H9 (cell line): ENCODE measurements at regions not wholly inside any gene's neighbourhood (a gene's known extent, or its start where the extent isn't known, plus 50 kb on each side); places are given as distances from the start of the nearest gene placed in this dataset.
"Not testable (repeated sequence)": the region's sequence is repeated elsewhere in the genome, so short reads cannot be mapped to it uniquely, and the experiment has no call there.

Experiments
- DNase-seq: peaks from one replicate; pipeline ENCODE4 v3.0.0-alpha.2; 2017
- H2AFZ ChIP-seq: one replicate; pipeline ENCODE4 v1.6.1; 2013; ENCODE audit warnings: mild to moderate bottlenecking, low read length, control low read depth, moderate library complexity
- H2AK5ac ChIP-seq: 2 replicates; pipeline ENCODE4 v1.6.1; 2013; ENCODE audit warnings: low read length, control low read depth, mixed read lengths; ENCODE audit not compliant: insufficient read length
- H2BK120ac ChIP-seq: one replicate; pipeline ENCODE4 v1.6.1; 2013; ENCODE audit warnings: low read depth, mild to moderate bottlenecking, low read length, control low read depth, inconsistent platforms; ENCODE audit not compliant: poor library complexity, severe bottlenecking
- H2BK12ac ChIP-seq: 2 replicates; pipeline ENCODE4 v1.6.1; 2013; ENCODE audit warnings: low read length, control low read depth, mixed read lengths, low read depth; ENCODE audit not compliant: insufficient read length
- H2BK15ac ChIP-seq: 2 replicates; pipeline ENCODE4 v1.6.1; 2013; ENCODE audit warnings: low read depth, low read length, control low read depth
- H2BK20ac ChIP-seq: one replicate; pipeline ENCODE4 v1.6.1; 2013; ENCODE audit warnings: low read depth, mild to moderate bottlenecking, low read length, control low read depth, inconsistent platforms; ENCODE audit not compliant: poor library complexity, severe bottlenecking
- H2BK5ac ChIP-seq: 2 replicates; pipeline ENCODE4 v1.6.1; 2013; ENCODE audit warnings: low read length, control low read depth, mixed read lengths; ENCODE audit not compliant: insufficient read length
- H3K14ac ChIP-seq: 2 replicates; pipeline ENCODE4 v1.6.1; 2013; ENCODE audit warnings: low read length, control low read depth; ENCODE audit not compliant: insufficient read depth
- H3K18ac ChIP-seq: 2 replicates; pipeline ENCODE4 v1.6.1; 2013; ENCODE audit warnings: low read depth, mild to moderate bottlenecking, mixed read lengths, low read length, control low read depth; ENCODE audit not compliant: insufficient read length
- H3K23ac ChIP-seq: 2 replicates; pipeline ENCODE4 v1.6.1; 2013; ENCODE audit warnings: low read length, control low read depth, mixed read lengths, low read depth; ENCODE audit not compliant: insufficient read length
- H3K23me2 ChIP-seq: 2 replicates; pipeline ENCODE4 v1.6.1; 2013; ENCODE audit warnings: low read depth, mild to moderate bottlenecking, mixed read lengths, low read length, control low read depth; ENCODE audit not compliant: insufficient read length, poor library complexity, severe bottlenecking
- H3K27ac ChIP-seq: 2 replicates; pipeline ENCODE4 v1.5.1; 2013; ENCODE audit warnings: low read length, control low read depth, mixed read lengths, low read depth; ENCODE audit not compliant: insufficient read length
- H3K27me3 ChIP-seq: 2 replicates; pipeline ENCODE4 v1.6.1; 2013; ENCODE audit warnings: low read length, control low read depth, inconsistent platforms; ENCODE audit not compliant: insufficient read depth
- H3K4ac ChIP-seq: 2 replicates; pipeline ENCODE4 v1.6.1; 2013; ENCODE audit warnings: low read depth, mild to moderate bottlenecking, control low read depth, inconsistent platforms, low read length, moderate library complexity
- H3K4me1 ChIP-seq: 2 replicates; pipeline ENCODE4 v1.6.1; 2013; ENCODE audit warnings: low read length, control low read depth, inconsistent platforms; ENCODE audit not compliant: insufficient read depth
- H3K4me2 ChIP-seq: 2 replicates; pipeline ENCODE4 v1.6.1; 2013; ENCODE audit warnings: low read length, control low read depth, mixed read lengths; ENCODE audit not compliant: insufficient read length, insufficient read depth
- H3K56ac ChIP-seq: 2 replicates; pipeline ENCODE4 v1.6.1; 2013; ENCODE audit warnings: low read depth, mild to moderate bottlenecking, mixed read lengths, low read length, control low read depth; ENCODE audit not compliant: insufficient read length
- H3K79me1 ChIP-seq: 2 replicates; pipeline ENCODE4 v1.6.1; 2013; ENCODE audit warnings: low read depth, mild to moderate bottlenecking, moderate library complexity, low read length, control low read depth, inconsistent platforms; ENCODE audit not compliant: insufficient read depth, poor library complexity, severe bottlenecking
- H3K79me2 ChIP-seq: 2 replicates; pipeline ENCODE4 v1.6.1; 2013; ENCODE audit warnings: low read length, control low read depth, inconsistent platforms; ENCODE audit not compliant: insufficient read depth
- H3K9ac ChIP-seq: 2 replicates; pipeline ENCODE4 v1.6.1; 2013; ENCODE audit warnings: low read length, control low read depth, mixed read lengths; ENCODE audit not compliant: insufficient read length; ENCODE audit errors: extremely low read depth
- H3K9me3 ChIP-seq: one replicate; pipeline ENCODE4 v1.6.1; 2013; ENCODE audit warnings: low read depth, low read length, inconsistent platforms; ENCODE audit not compliant: control insufficient read depth
- H3T11ph ChIP-seq: one replicate; pipeline ENCODE4 v1.6.1; 2013; ENCODE audit warnings: mild to moderate bottlenecking, low read length, control low read depth, inconsistent platforms
- H4K20me1 ChIP-seq: one replicate; pipeline ENCODE4 v1.6.1; 2013; ENCODE audit not compliant: control insufficient read depth, insufficient read length, insufficient read depth
- H4K5ac ChIP-seq: 2 replicates; pipeline ENCODE4 v1.6.1; 2013; ENCODE audit warnings: low read depth, mild to moderate bottlenecking, mixed read lengths, low read length, control low read depth; ENCODE audit not compliant: insufficient read length
- H4K8ac ChIP-seq: replicated peaks from 2 replicates; pipeline ENCODE4 v1.6.1; 2013; ENCODE audit warnings: low read length, control low read depth, mixed read lengths, low read depth; ENCODE audit not compliant: insufficient read length
- H4K91ac ChIP-seq: 2 replicates; pipeline ENCODE4 v1.6.1; 2013; ENCODE audit warnings: low read depth, mild to moderate bottlenecking, moderate library complexity, mixed read lengths, low read length, control low read depth; ENCODE audit not compliant: insufficient read length
- H3K27ac Mint-ChIP-seq, 3 experiments: 2 replicates in 2 of 3; 3 replicates in 1 of 3; pipeline ENCODE4 v1.8.0; 2020 to 2021; ENCODE audit warnings: mixed read lengths in 3 of 3, mild to moderate bottlenecking in 1 of 3, moderate library complexity in 1 of 3
- H3K27me3 Mint-ChIP-seq: 2 replicates; pipeline ENCODE4 v1.8.0; 2021; ENCODE audit warnings: low read depth, mild to moderate bottlenecking, moderate library complexity, mixed read lengths
- H3K36me3 Mint-ChIP-seq, 3 experiments: 2 replicates in 2 of 3; 3 replicates in 1 of 3; pipeline ENCODE4 v1.8.0; 2020 to 2021; ENCODE audit warnings: low read depth in 3 of 3, mixed read lengths in 3 of 3; ENCODE audit not compliant: insufficient read depth in 1 of 3
- H3K4me1 Mint-ChIP-seq, 2 experiments: 2 replicates each; pipeline ENCODE4 v1.8.0; 2020; ENCODE audit warnings: mixed read lengths in 2 of 2
- H3K4me3 Mint-ChIP-seq, 2 experiments: 2 replicates in 1 of 2; 3 replicates in 1 of 2; pipeline ENCODE4 v1.8.0; 2020 to 2021; ENCODE audit warnings: mild to moderate bottlenecking in 2 of 2, mixed read lengths in 2 of 2, moderate library complexity in 1 of 2
- H3K9me3 Mint-ChIP-seq, 2 experiments: 2 replicates in 1 of 2; 3 replicates in 1 of 2; pipeline ENCODE4 v1.8.0; 2020; ENCODE audit warnings: mild to moderate bottlenecking in 2 of 2, mixed read lengths in 2 of 2, moderate library complexity in 1 of 2
- WGBS: extraction: QIAGEN DNeasy Blood & Tissue Kit; methylation state at CpG from one replicate; pipeline ENCODE4 v1.1.7; 2013; ENCODE audit warnings: missing lambda C conversion rate, low lambda C conversion rate, mixed read lengths; ENCODE audit not compliant: insufficient read length; ENCODE audit errors: extremely low coverage; 5-methylcytosine and 5-hydroxymethylcytosine counted together
- TF ChIP-seq, protein P1 (sequence below): fragments of 200-600 bp; sonication (generic); conservative IDR thresholded peaks from 3 replicates; pipeline ENCODE4 v1.8.0; 2021; ENCODE audit warnings: antibody characterized with exemption, mild to moderate bottlenecking

- TF ChIP-seq, protein P1, sequence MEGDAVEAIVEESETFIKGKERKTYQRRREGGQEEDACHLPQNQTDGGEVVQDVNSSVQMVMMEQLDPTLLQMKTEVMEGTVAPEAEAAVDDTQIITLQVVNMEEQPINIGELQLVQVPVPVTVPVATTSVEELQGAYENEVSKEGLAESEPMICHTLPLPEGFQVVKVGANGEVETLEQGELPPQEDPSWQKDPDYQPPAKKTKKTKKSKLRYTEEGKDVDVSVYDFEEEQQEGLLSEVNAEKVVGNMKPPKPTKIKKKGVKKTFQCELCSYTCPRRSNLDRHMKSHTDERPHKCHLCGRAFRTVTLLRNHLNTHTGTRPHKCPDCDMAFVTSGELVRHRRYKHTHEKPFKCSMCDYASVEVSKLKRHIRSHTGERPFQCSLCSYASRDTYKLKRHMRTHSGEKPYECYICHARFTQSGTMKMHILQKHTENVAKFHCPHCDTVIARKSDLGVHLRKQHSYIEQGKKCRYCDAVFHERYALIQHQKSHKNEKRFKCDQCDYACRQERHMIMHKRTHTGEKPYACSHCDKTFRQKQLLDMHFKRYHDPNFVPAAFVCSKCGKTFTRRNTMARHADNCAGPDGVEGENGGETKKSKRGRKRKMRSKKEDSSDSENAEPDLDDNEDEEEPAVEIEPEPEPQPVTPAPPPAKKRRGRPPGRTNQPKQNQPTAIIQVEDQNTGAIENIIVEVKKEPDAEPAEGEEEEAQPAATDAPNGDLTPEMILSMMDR = no peak
- Mint-ChIP-seq H3K4me3 (no peak overlapping the region), H3K4me1 (no peaks in the 10 kb centered on the region), H3K9me3 (peaks cover 3 to 7% of the 10 kb centered on the region in 2 experiments; a peak in 4 of 5 replicates), H3K36me3 (peaks cover 2 to 5% (median 3%) of the 10 kb centered on the region in 3 experiments; a peak in 3 of 7 replicates), H3K27ac (no peak overlapping the region), H3K27me3 (no peaks in the 10 kb centered on the region; the same call in 1 of the 2 replicates)
- H3K79me1 ChIP-seq = no peaks in the 10 kb centered on the region
- H3K27ac ChIP-seq = no peak overlapping the region
- H3K18ac ChIP-seq = no peak overlapping the region
- no peak overlapping the region for H4K5ac ChIP-seq
- no peak overlapping the region for H2BK120ac ChIP-seq
- H4K8ac ChIP-seq = no peak overlapping the region
- no peaks in the 10 kb centered on the region for H3K79me2 ChIP-seq
- H2BK5ac ChIP-seq = no peak overlapping the region
- no peaks in the 10 kb centered on the region for H3K27me3 ChIP-seq
- no peak overlapping the region for H2AK5ac ChIP-seq
- H4K91ac ChIP-seq = no peak overlapping the region
- H3K9ac ChIP-seq = no peak overlapping the region
- no peaks in the 10 kb centered on the region for H4K20me1 ChIP-seq
- no peaks in the 10 kb centered on the region for H3K4me1 ChIP-seq
- no peak overlapping the region for H3K56ac ChIP-seq
- no peak overlapping the region for H3K4me2 ChIP-seq
- H3K23me2 ChIP-seq = no peaks in the 10 kb centered on the region
- H3K4ac ChIP-seq = no peak overlapping the region
- no peak for DNase-seq
- no peak overlapping the region for H3K23ac ChIP-seq
- no peak overlapping the region for H3T11ph ChIP-seq
- no peak overlapping the region for H2AFZ ChIP-seq
- no peak overlapping the region for H2BK12ac ChIP-seq
- H2BK15ac ChIP-seq = no peak overlapping the region
- H3K14ac ChIP-seq = no peak overlapping the region
- H3K9me3 ChIP-seq = no peaks in the 10 kb centered on the region
- no CpG with 5 or more reads among the region's 9 CpGs for WGBS
- H2BK20ac ChIP-seq = no peak overlapping the region
Observed at GRCh38 chr16:65365732-65366715, 244.2 kb upstream of the CDH11 start.

- H3K4me1 Mint-ChIP-seq, H3K23me2 ChIP-seq, H3K4me3 Mint-ChIP-seq, H3K27ac Mint-ChIP-seq, H3K56ac ChIP-seq, H3K27me3 Mint-ChIP-seq, H2BK120ac ChIP-seq, H3K4ac ChIP-seq, H3K14ac ChIP-seq, H2AFZ ChIP-seq, H3K23ac ChIP-seq, H2BK20ac ChIP-seq, H4K8ac ChIP-seq, DNase-seq, H2AK5ac ChIP-seq, H4K20me1 ChIP-seq, H3K27me3 ChIP-seq, H4K91ac ChIP-seq, H3K27ac ChIP-seq, H3K9ac ChIP-seq, H4K5ac ChIP-seq, H3K18ac ChIP-seq, H2BK5ac ChIP-seq, H2BK15ac ChIP-seq, H3K79me1 ChIP-seq, H3T11ph ChIP-seq, H2BK12ac ChIP-seq, H3K4me2 ChIP-seq, H3K4me1 ChIP-seq, H3K79me2 ChIP-seq: not testable (repeated sequence)
- peaks cover 10 to 24% (median 10%) of the 10 kb centered on the region in 3 experiments for H3K36me3 Mint-ChIP-seq
- no CpG with 5 or more reads among the region's 14 CpGs for WGBS
- H3K9me3 Mint-ChIP-seq = peaks cover 26% of the 10 kb centered on the region in 2 experiments
- H3K9me3 ChIP-seq = peaks cover 10% of the 10 kb centered on the region
Observed at GRCh38 chr16:65356721-65357120, 234.9 kb upstream of the CDH11 start.
